H7 (cell line): ENCODE measurements at regions not wholly inside any gene's neighbourhood (a gene's known extent, or its start where the extent isn't known, plus 50 kb on each side); places are given as distances from the start of the nearest gene placed in this dataset.
A peak's percentile ranks its signal among the peaks of the same experiment; 100 is the strongest.
"Not testable (repeated sequence)": the region's sequence is repeated elsewhere in the genome, so short reads cannot be mapped to it uniquely, and the experiment has no call there.

Experiments used
- DNase-seq: peaks from one replicate; pipeline ENCODE4 v3.0.0; 2012
- H3K27me3 ChIP-seq: 2 replicates; pipeline ENCODE4 v1.6.0; 2011; ENCODE audit warnings: mild to moderate bottlenecking, low read length; ENCODE audit not compliant: control insufficient read depth, insufficient read depth
- H3K36me3 ChIP-seq: replicated peaks from 2 replicates; pipeline ENCODE4 v1.5.1; 2011; ENCODE audit warnings: low read length; ENCODE audit not compliant: control insufficient read depth, insufficient read depth
- H3K4me3 ChIP-seq: 2 replicates; pipeline ENCODE4 v1.5.1; 2011; ENCODE audit warnings: low read depth, mild to moderate bottlenecking, control low read depth, low read length, moderate library complexity; ENCODE audit not compliant: insufficient read depth

DNA sequence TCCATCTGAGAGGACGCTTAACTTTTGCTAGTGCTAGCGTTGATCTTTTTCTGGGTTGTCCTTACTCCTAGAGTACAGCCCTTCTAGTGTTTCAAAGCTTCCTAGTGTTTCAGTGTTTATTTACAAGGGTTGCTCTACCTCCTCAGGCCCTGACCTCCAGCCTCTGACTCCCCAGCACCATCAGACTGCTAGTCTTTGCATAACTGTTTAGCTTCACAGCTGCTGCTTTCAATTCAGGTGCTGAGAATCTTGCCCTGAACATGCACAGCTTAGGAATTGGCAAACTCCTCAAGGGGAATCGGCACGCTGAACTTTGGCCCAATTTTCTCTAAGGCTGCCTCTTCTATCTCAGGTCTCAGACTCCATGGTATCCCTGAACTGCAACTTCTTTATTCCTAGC is 52.9 kb downstream of the OR52B4 start:
- not testable (repeated sequence) for H3K27me3 ChIP-seq, DNase-seq, H3K4me3 ChIP-seq

DNA sequence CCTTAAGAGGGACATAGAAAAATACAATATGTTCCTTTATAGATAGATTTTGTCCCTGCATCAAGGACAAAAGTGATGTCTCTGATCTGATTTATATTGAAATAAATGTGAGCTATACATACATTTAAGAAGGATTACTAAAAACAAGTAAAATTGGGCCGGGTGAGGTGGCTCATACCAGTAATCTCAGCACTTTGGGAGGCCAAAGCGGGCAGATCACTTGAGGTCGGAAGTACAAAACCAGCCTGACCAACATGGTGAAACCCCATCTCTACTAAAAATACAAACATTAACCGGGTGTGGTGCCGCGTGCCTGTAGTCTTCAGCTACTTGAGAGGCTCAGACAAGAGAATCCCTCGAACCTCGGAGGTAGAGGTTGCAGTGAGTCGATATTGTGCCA is 91.0 kb downstream of the OR52B4 start:
- not testable (repeated sequence) for H3K27me3 ChIP-seq, DNase-seq, H3K4me3 ChIP-seq, H3K36me3 ChIP-seq

More for the DNA sequence above, 52.9 kb downstream of the OR52B4 start:
- H3K36me3 ChIP-seq = not testable (repeated sequence)

DNA sequence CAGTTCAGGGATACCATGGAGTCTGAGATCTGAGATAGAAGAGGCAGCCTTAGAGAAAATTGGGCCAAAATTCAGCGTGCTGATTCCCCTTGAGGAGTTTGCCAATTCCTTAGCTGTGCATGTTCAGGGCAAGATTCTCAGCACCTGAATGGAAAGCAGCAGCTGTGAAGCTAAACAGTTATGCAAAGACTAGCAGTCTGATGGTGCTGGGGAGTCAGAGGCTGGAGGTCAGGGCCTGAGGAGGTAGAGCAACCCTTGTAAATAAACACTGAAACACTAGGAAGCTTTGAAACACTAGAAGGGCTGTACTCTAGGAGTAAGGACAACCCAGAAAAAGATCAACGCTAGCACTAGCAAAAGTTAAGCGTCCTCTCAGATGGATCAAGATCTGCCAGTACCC is 117.1 kb downstream of the OR52B4 start:
- not testable (repeated sequence) for H3K27me3 ChIP-seq, DNase-seq, H3K4me3 ChIP-seq, H3K36me3 ChIP-seq

DNA sequence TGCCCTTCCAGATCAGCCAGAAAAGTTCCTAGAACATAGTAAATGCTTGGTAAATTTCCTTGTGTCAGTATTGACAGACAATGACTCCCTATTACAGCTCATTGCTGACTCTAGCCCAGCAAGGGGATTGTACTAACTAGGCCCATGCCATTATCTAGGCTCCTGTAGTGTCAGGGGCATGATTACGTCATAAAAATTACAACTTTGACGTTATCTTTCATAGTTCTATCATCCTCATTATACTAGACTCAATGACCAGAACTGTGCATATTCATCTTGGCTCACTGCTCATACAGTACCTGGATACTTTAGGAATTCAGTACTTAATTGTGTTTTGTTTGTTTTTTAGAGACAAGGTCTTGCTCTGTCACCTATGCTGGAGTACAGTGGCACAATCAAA is 118.7 kb downstream of the OR52B4 start:
- not testable (repeated sequence) for DNase-seq, H3K36me3 ChIP-seq, H3K4me3 ChIP-seq, H3K27me3 ChIP-seq

DNA sequence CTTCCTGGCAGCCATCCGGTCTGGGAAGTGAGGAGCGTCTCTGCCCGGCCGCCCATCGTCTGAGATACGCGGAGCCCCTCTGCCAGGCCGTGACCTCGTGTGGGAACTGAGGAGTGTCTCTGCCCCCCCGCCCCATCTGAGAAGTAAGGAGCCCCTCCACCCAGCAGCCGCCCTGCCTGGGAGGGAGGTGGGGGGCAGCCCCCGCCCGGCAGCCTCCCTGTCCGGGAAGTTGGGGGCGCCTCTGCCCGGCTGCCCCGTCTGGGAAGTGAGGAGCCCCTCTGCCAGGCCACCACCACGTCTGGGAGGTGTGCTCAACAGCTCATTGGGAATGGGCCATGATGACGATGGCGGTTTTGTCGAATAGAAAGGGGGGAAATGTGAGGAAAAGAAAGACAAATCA is 130.4 kb downstream of the OR52B4 start:
- not testable (repeated sequence) for H3K36me3 ChIP-seq, H3K4me3 ChIP-seq, DNase-seq, H3K27me3 ChIP-seq

DNA sequence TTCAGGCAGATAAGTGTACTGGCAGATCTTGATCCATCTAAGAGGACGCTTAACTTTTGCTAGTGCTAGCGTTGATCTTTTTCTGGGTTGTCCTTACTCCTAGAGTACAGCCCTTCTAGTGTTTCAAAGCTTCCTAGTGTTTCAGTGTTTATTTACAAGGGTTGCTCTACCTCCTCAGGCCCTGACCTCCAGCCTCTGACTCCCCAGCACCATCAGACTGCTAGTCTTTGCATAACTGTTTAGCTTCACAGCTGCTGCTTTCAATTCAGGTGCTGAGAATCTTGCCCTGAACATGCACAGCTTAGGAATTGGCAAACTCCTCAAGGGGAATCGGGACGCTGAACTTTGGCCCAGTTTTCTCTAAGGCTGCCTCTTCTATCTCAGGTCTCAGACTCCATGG is 124.3 kb downstream of the RRM1 start:
- DNase-seq, H3K36me3 ChIP-seq, H3K4me3 ChIP-seq, H3K27me3 ChIP-seq: not testable (repeated sequence)

DNA sequence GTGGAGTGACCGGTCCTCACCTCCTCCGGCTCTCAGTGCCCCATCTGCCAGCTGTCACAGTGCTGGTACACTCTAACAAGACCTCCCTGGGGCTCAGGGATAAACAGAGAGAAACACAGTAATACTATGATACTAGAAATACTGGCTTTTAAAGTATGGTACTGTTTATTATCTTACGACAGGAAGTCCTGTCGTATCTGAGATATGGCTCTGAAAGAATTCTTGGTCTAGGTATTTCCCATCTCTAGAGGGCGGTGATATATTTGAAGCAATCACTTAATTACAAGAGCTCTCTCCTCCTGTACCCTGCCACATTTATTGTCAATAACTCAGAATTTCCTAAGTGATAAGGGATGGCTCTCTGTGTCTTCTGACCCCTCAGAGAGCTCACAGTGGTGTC is 119.1 kb downstream of the RRM1 start:
- no peak overlapping the region for H3K4me3 ChIP-seq
- H3K36me3 ChIP-seq = no peaks in the 10 kb centered on the region
- H3K27me3 ChIP-seq = peaks cover 4% of the 10 kb centered on the region; the same call in 1 of the 2 replicates
- no peak for DNase-seq

DNA sequence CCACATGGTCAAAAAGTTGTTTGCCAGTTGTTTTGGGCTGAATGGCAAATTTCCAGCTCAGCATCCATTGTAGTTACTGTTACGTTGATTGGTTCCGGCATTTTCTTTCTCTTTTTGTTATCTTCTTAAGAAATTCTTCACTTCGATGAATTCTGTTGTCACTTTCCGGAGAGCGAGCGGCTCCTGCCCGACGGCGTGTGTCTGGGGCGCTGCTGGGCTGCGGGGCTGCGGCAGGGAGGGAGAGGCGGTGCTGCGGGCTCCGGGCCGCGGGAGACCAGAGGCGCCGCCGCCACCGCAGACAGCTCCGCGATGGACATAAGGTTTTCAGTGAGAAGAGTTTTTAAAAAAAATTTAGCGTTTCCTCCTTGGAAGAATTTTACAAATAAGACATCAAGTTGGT is 117.4 kb downstream of the RRM1 start:
- Histone ChIP-seq H3K27me3 (peaks cover 4% of the 10 kb centered on the region; the same call in 1 of the 2 replicates), H3K4me3 (no peak overlapping the region), H3K36me3 (no peaks in the 10 kb centered on the region)
- DNase-seq = peak; percentile 79

DNA sequence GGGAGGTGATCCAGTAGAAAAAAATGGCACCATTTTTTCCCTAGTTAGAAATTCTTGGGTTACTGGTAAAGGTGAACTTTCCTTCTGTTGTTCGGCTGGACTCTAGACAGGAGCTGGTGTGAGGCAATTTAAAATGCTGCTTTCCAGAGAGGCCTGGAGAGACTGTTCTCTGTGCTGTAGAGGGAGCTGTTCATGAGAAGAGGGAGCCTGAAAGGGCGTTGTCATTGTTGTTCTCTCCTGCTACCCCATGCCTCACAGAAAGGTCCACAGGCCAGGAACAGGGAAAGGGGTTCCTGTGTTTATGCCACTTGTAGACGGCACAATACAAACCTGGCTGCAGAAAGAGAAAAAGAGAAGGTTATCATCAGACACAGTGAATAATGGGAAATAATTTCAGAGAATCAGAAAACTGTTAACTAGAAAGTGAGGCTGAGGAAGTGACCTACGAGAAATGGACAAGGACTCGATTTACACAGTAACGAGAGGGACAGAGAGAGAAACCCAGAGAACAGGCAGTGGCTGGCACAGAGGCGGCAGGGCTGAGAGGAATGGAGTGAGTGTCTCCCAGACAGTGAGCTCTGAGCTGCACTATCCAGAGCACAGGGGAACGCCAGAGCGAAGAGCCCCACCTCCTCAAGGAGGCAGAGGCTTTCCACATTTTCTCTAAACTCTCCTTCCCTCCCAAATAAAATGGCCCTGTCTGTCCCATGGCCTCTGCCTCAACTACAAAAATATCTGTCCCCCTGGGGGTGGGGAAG is 109.2 kb downstream of the RRM1 start:
- H3K4me3 ChIP-seq = no peak overlapping the region
- DNase-seq = peak; percentile 58
- H3K27me3 ChIP-seq = no peaks in the 10 kb centered on the region
- no peaks in the 10 kb centered on the region for H3K36me3 ChIP-seq

DNA sequence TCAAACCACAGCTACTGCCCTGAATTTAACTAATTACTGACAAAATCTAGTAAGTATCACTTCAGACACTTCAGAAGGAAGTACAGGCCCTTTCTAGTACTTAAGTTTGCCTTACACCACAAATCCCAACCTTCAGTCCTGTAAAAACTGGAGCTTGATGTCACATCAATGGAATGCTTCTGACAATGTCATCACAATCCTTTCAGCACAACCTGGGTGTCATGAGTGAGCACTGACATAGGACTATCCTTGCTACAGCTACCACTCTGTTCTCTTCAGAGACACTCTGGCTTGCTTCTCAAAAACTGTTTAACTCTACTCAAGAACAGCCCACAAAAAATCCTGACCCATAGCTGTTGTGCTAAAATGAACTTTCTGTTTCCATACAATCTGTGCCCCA is 108.2 kb downstream of the RRM1 start:
- no peak for DNase-seq
- Histone ChIP-seq H3K36me3 (no peaks in the 10 kb centered on the region), H3K27me3 (no peaks in the 10 kb centered on the region), H3K4me3 (no peak overlapping the region)

DNA sequence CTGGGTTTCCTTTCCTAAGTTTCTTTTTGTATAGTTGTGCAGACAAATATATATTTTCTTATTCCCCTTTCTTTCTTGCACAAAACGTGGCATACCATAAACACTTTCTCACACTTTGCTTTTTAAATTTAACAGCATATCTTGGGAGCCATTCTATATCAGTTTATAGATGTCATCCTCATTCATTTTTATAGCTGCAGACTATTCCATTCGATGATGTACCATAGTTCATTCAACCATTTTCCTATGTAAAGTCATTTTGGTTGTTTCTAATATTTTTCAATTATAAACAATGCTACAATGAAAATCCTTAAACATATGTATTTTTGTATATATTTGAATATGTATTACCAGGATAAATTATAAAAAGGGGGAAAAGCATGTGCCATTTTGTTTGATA is 102.5 kb downstream of the RRM1 start:
- DNase-seq = no peak
- no peak overlapping the region for H3K4me3 ChIP-seq

DNA sequence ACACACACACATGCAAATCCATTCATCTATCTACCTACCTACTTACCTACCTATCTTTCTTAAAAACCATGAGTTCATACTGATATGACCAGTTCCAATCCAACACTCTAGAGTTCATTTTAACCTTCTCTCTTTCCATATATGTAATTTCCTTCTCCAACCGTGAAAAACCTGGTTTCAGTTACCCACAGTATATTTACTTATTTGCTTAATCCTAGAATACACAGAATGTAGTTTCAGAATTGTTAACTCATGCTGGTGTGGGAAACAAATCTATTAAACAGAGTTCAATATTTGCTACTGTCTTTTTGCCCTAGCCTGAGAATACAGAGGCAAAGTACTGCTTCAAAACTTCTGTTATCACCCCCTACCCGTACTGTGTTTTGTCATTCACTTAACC is 101.3 kb downstream of the RRM1 start:
- H3K27me3 ChIP-seq = no peaks in the 10 kb centered on the region
- DNase-seq = no peak

More for the DNA sequence above, 102.5 kb downstream of the RRM1 start:
- Histone ChIP-seq H3K27me3 (no peaks in the 10 kb centered on the region), H3K36me3 (no peaks in the 10 kb centered on the region)

DNA sequence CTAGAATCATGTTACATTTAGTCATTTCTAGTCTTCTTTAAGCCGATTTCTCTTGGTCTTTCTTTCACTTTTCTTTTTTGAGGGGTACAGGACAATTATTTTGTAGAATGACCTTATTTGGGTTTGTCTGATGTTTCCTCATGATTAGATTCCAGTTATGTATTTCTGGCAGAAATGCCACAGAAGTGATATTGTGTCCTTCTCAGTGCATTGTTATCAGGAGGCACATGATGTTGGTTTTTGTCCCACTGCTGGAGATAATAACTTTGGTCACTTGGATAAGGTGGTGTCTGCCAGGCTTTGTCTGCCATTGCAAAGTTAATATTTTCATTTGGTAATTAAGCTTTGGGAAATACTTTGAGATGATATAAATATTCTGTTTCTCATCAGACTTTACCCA is 100.3 kb downstream of the RRM1 start:
- no peak for DNase-seq
- H3K4me3 ChIP-seq = no peak overlapping the region
- H3K36me3 ChIP-seq = no peaks in the 10 kb centered on the region
- H3K27me3 ChIP-seq = no peaks in the 10 kb centered on the region

More for the DNA sequence above, 101.3 kb downstream of the RRM1 start:
- Histone ChIP-seq H3K36me3 (no peaks in the 10 kb centered on the region), H3K4me3 (no peak overlapping the region)

DNA sequence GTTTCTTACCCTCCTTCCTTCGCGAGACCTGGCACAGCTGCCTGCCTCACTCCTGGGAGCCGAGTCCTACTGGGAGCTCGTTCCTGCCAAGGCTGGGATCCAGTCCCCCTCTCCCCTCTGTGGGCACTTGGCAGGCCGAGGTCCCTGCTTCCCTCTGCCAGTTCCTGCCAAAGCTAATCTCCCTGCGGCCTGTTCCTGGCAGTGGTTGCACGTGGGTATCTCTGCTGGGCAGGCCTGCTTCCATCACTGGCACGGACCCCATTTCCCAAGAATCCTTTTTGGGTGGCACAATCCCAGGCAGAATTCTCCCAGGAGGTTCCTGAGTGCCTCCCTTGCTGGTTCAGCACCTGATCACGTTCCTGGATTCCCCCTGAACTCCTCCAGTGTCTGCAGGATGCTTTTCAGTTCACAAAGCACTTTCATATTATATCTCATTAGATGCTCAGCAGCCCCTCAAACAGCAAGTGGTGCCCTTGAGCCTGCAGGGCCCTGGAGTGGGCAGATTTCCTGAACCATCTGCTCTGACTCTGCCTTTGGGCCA is 96.5 kb downstream of the RRM1 start:
- no peak overlapping the region for H3K4me3 ChIP-seq
- H3K36me3 ChIP-seq = no peaks in the 10 kb centered on the region
- DNase-seq = peak; percentile 3
- H3K27me3 ChIP-seq = 0 out of 2 replicates have a peak, but pooled peaks cover 1% of the 10 kb centered on the region

DNA sequence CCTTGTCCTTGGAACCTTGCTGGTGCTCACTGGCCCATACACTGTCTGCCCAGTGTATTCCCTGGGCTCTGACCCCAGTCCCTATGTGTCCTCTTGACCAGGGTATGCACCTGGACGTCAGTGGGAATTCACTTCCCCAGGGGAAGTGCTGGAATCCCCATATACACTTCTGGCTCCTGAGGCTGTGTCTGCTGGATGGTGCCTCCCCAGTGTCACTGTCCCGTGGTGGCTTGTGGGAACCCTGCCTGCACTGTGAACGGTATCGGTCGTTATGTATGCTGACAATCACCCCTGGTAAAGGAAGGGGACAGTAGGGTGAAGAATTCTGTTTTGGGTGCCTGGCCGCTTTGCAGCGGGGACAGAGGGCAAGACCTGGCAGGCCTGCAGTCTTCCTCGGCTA is 95.9 kb downstream of the RRM1 start:
- Histone ChIP-seq H3K36me3 (no peaks in the 10 kb centered on the region), H3K4me3 (no peak overlapping the region), H3K27me3 (0 out of 2 replicates have a peak, but pooled peaks cover 1% of the 10 kb centered on the region)
- DNase-seq = peak; percentile 8
